HCT116 (cell line): ENCODE measurements at regions not wholly inside any gene's neighbourhood (a gene's known extent, or its start where the extent isn't known, plus 50 kb on each side); places are given as distances from the start of the nearest gene placed in this dataset.

Experiments
- ATAC-seq: fragments of 200-7000 bp; cut with Tn5 transposase; 2 replicates; pipeline ENCODE4 v1.9.1; 2020; ENCODE audit warnings: mild to moderate bottlenecking, moderate library complexity
- BruUV-seq: library from RNA; stranded (reverse); fragments of 400-500 nt; replicated peaks from 2 replicates; lab custom pipeline; 2021; lab: Mats Ljungman, UMichigan
- CTCF ChIA-PET: fragments of 300-600 bp; sonication (Branson Sonifier 250); formaldehyde crosslinking; loops from one replicate; lab custom pipeline; 2021; ENCODE audit warnings: antibody characterized with exemption; lab: Charles Lee
- POLR2A ChIA-PET: fragments of 300-600, 350-600 bp; sonication (Branson Sonifier 250); formaldehyde crosslinking; loops from one replicate; lab custom pipeline; 2021; ENCODE audit warnings: antibody characterized with exemption; lab: Charles Lee
- RAD21 ChIA-PET, 2 experiments: fragments of 300-600 bp; sonication (Branson Sonifier 250); formaldehyde crosslinking; loops; one replicate each; lab custom pipeline; 2023; ENCODE audit warnings: low total read pairs in 2 of 2; ENCODE audit not compliant: uncharacterized antibody in 2 of 2, unreplicated experiment in 2 of 2, low non-redundant PET in 1 of 2; lab: Charles Lee
- DNase-seq: peaks from one replicate; pipeline ENCODE4 v3.0.0-alpha.2; 2010; ENCODE audit warnings: low read depth, low spot score
- H2AFZ ChIP-seq: fragments of 200-600 bp; shearing (Covaris generic), sonication (generic); 2 replicates; pipeline ENCODE4 v1.6.1; 2017; ENCODE audit warnings: low read depth, mixed run types, mixed read lengths, antibody characterized with exemption, low read length; ENCODE audit not compliant: poor library complexity, severe bottlenecking
- H3K27ac ChIP-seq: 2 replicates; pipeline ENCODE4 v1.5.1; 2012; ENCODE audit warnings: low read depth, low read length
- H3K27me3 ChIP-seq: fragments of 200-600 bp; sonication (generic); 2 replicates; pipeline ENCODE4 v1.6.1; 2016; ENCODE audit warnings: mixed run types, low read length, mixed read lengths; ENCODE audit not compliant: insufficient read depth
- H3K36me3 ChIP-seq, 2 experiments: fragments of 200-500 bp in 1 of 2; fragments of 200-600 bp in 1 of 2; sonication (Bioruptor generic) in 1 of 2; sonication (generic) in 1 of 2; 2 replicates each; pipeline versions ENCODE4 v1.5.1 to v1.6.1; 2014 to 2016; ENCODE audit warnings: low read length in 2 of 2, inconsistent platforms in 1 of 2, mixed read lengths in 1 of 2, mixed run types in 1 of 2; ENCODE audit not compliant: insufficient read depth in 2 of 2, control insufficient read depth in 1 of 2
- H3K4me1 ChIP-seq, 2 experiments: fragments of 200-600 bp in 1 of 2; sonication (generic) in 1 of 2; 2 replicates each; pipeline versions ENCODE4 v1.5.1 to v1.6.1; 2012 to 2017; ENCODE audit warnings: low read length in 2 of 2, inconsistent platforms in 1 of 2, mild to moderate bottlenecking in 1 of 2, mixed read lengths in 1 of 2, mixed run types in 1 of 2, moderate library complexity in 1 of 2; ENCODE audit not compliant: insufficient read depth in 2 of 2, control insufficient read depth in 1 of 2
- H3K4me2 ChIP-seq: fragments of 200-600 bp; sonication (generic); 2 replicates; pipeline ENCODE4 v1.6.1; 2017; ENCODE audit warnings: mixed run types, low read length, mixed read lengths
- H3K4me3 ChIP-seq, 2 experiments: fragments of 200-600 bp in 1 of 2; sonication (generic) in 1 of 2; replicated peaks in 1 of 2; 2 replicates each; pipeline ENCODE4 v1.5.1; 2011 to 2016; ENCODE audit warnings: low read length in 2 of 2, control low read depth in 1 of 2, low read depth in 1 of 2, mild to moderate bottlenecking in 1 of 2, mixed read lengths in 1 of 2, mixed run types in 1 of 2
- H3K79me2 ChIP-seq: fragments of 200-600 bp; sonication (generic); 2 replicates; pipeline ENCODE4 v1.6.1; 2017; ENCODE audit warnings: mild to moderate bottlenecking, mixed run types, low read length, moderate library complexity, mixed read lengths; ENCODE audit not compliant: insufficient read depth
- H3K9ac ChIP-seq: fragments of 200-600 bp; sonication (generic); 2 replicates; pipeline ENCODE4 v1.6.1; 2016; ENCODE audit warnings: low read length, mixed read lengths
- H3K9me2 ChIP-seq: fragments of 200-600 bp; sonication (generic), shearing (Covaris generic); 2 replicates; pipeline ENCODE4 v1.6.1; 2017; ENCODE audit warnings: mixed run types, mild to moderate bottlenecking, moderate library complexity; ENCODE audit not compliant: insufficient read depth
- H3K9me3 ChIP-seq, 2 experiments: fragments of 200-500 bp in 1 of 2; fragments of 200-600 bp in 1 of 2; sonication (Bioruptor generic) in 1 of 2; sonication (generic) in 1 of 2; 2 replicates each; pipeline ENCODE4 v1.6.1; 2014 to 2017; ENCODE audit warnings: low read length in 2 of 2, mixed read lengths in 2 of 2, inconsistent platforms in 1 of 2, low read depth in 1 of 2, mild to moderate bottlenecking in 1 of 2, mixed run types in 1 of 2, moderate library complexity in 1 of 2; ENCODE audit not compliant: control insufficient read depth in 1 of 2, insufficient read depth in 1 of 2
- H4K20me1 ChIP-seq: fragments of 200-600 bp; sonication (generic), shearing (Covaris generic); 2 replicates; pipeline ENCODE4 v1.6.1; 2017; ENCODE audit warnings: mixed run types, mild to moderate bottlenecking, moderate library complexity; ENCODE audit not compliant: insufficient read depth
- CBX3 ChIP-seq: IDR thresholded peaks from 2 replicates; pipeline ENCODE4 v1.6.1; 2012; ENCODE audit warnings: low read depth
- CEBPB ChIP-seq: IDR thresholded peaks from 2 replicates; pipeline ENCODE4 v1.6.1; 2012; ENCODE audit warnings: low read depth
- EGR1 ChIP-seq: IDR thresholded peaks from 2 replicates; pipeline ENCODE4 v1.6.1; 2012; ENCODE audit warnings: low read depth
- EZH2 ChIP-seq: fragments of 200-600 bp; sonication (generic); IDR thresholded peaks from 2 replicates; pipeline ENCODE4 v1.6.1; 2017; ENCODE audit warnings: antibody characterized with exemption, mixed run types
- EZH2phosphoT487 ChIP-seq: fragments of 200-600 bp; IDR thresholded peaks from 2 replicates; pipeline ENCODE4 v1.6.1; 2018; ENCODE audit warnings: antibody characterized with exemption, borderline replicate concordance
- FOSL1 ChIP-seq: IDR thresholded peaks from 2 replicates; pipeline ENCODE4 v1.6.1; 2012; ENCODE audit warnings: low read depth
- POLR2A ChIP-seq: IDR thresholded peaks from 2 replicates; pipeline ENCODE4 v1.7.0; 2011; ENCODE audit warnings: borderline replicate concordance; ENCODE audit not compliant: insufficient read depth, insufficient read length; ENCODE audit errors: extremely low read depth
- POLR2AphosphoS5 ChIP-seq: IDR thresholded peaks from 2 replicates; pipeline ENCODE4 v1.6.1; 2011; ENCODE audit warnings: mild to moderate bottlenecking, low read depth, low read length, moderate library complexity
- RAD21 ChIP-seq: IDR thresholded peaks from 2 replicates; pipeline ENCODE4 v1.6.1; 2012; ENCODE audit warnings: low read depth, mild to moderate bottlenecking
- SIN3A ChIP-seq: IDR thresholded peaks from 2 replicates; pipeline ENCODE4 v1.6.1; 2012; ENCODE audit warnings: low read depth
- SP1 ChIP-seq: IDR thresholded peaks from 2 replicates; pipeline ENCODE4 v1.6.1; 2012; ENCODE audit warnings: low read depth
- SRF ChIP-seq: IDR thresholded peaks from 2 replicates; pipeline ENCODE4 v1.6.1; 2012; ENCODE audit warnings: low read depth
- TCF7L2 ChIP-seq: IDR thresholded peaks from 2 replicates; pipeline ENCODE4 v1.7.0; 2011; ENCODE audit warnings: borderline replicate concordance, inconsistent platforms; ENCODE audit not compliant: insufficient read depth, insufficient read length; ENCODE audit errors: extremely low read depth
- ZFX ChIP-seq: fragments of 450-650 bp; IDR thresholded peaks from 2 replicates; pipeline ENCODE4 v1.6.1; 2017
- ZNF274 ChIP-seq: fragments of 200-500 bp; sonication (Bioruptor generic); IDR thresholded peaks from 2 replicates; pipeline ENCODE4 v1.6.1; 2014; ENCODE audit warnings: mild to moderate bottlenecking, low read depth, low read length, inconsistent platforms
- intact Hi-C: fragments of 100-400 bp; cut with micrococcal nuclease; formaldehyde crosslinking; loops from 2 replicates; pipeline ENCODE4 v1.10.0; 2022
- TF ChIP-seq, protein P1 (sequence below): IDR thresholded peaks from 2 replicates; pipeline ENCODE4 v1.6.1; 2012
- TF ChIP-seq, protein P2 (sequence below), 3 experiments: fragments of 200-600 bp in 1 of 3; sonication (generic) in 1 of 3; IDR thresholded peaks in 2 of 3; conservative IDR thresholded peaks in 1 of 3; 2 replicates each; pipeline ENCODE4 v1.5.1; 2012 to 2017; ENCODE audit warnings: low read depth in 2 of 3, low read length in 2 of 3, antibody characterized with exemption in 1 of 3, borderline replicate concordance in 1 of 3, control low read depth in 1 of 3, mild to moderate bottlenecking in 1 of 3, mixed read lengths in 1 of 3, mixed run types in 1 of 3, moderate library complexity in 1 of 3; ENCODE audit not compliant: insufficient read depth in 1 of 3
- TF ChIP-seq, protein P3 (sequence below): IDR thresholded peaks from 2 replicates; pipeline ENCODE4 v1.6.1; 2011; ENCODE audit warnings: mild to moderate bottlenecking, low read length, moderate library complexity; ENCODE audit not compliant: insufficient replicate concordance; ENCODE audit errors: extremely low read depth
- TF ChIP-seq, protein P4 (sequence below): IDR thresholded peaks from 2 replicates; pipeline ENCODE4 v1.6.1; 2012; ENCODE audit warnings: low read depth

DNA sequence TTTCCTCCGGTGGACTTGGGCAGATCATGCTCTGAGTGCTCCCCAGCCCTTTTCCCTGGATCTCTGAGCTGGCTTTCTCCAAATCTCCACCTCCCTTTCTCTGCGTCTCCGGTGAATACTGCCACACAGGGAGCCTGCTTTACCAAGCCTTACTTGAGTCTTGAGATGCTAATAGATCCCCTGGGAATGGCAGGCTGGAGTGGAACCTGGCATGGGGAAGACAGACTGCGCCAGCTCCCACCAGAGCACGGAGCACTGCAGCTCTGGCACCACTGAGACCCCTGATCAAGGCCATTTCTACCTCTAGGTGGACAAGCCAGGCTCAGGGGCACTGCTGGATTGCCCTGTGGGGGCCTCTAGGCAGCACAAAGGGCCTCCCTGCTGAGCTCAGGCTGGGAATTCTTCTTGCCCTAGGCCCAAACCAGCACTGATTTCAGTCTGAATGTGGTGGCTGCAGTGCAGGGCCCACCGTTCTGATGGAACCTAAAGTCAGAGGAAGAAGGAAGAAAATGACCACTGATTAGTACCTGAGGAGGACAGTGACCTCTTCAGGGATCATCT lies 74.3 kb upstream of the CRHR1 start:
- Histone ChIP-seq H2AFZ (no peak overlapping the region), H3K9ac (no peak overlapping the region), H3K4me3 (no peak overlapping the region), H3K4me1 (peaks cover 18 to 22% of the 10 kb centered on the region in 2 experiments), H3K27ac (no peak overlapping the region), H4K20me1 (no peaks in the 10 kb centered on the region), H3K36me3 (no peaks in the 10 kb centered on the region), H3K27me3 (no peaks in the 10 kb centered on the region), H3K79me2 (no peaks in the 10 kb centered on the region), H3K9me3 (no peaks in the 10 kb centered on the region), H3K4me2 (no peak overlapping the region), H3K9me2 (no peaks in the 10 kb centered on the region)
- ChIA-PET RAD21 (no interaction called here), CTCF (no interaction called here), POLR2A (no interaction called here)
- ATAC-seq (no peak), DNase-seq (no peak)
- TF ChIP-seq FOSL1 (no peak), SP1 (no peak), TCF7L2 (no peak), ZNF274 (no peak), SRF (no peak), EZH2phosphoT487 (no peak), EZH2 (no peak), POLR2A (no peak), CBX3 (no peak), EGR1 (no peak), ZFX (no peak), SIN3A (no peak), RAD21 (no peak), CEBPB (no peak), POLR2AphosphoS5 (no peak)
- TF ChIP-seq, protein P1, sequence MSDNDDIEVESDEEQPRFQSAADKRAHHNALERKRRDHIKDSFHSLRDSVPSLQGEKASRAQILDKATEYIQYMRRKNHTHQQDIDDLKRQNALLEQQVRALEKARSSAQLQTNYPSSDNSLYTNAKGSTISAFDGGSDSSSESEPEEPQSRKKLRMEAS = no peak
- TF ChIP-seq, protein P2, sequence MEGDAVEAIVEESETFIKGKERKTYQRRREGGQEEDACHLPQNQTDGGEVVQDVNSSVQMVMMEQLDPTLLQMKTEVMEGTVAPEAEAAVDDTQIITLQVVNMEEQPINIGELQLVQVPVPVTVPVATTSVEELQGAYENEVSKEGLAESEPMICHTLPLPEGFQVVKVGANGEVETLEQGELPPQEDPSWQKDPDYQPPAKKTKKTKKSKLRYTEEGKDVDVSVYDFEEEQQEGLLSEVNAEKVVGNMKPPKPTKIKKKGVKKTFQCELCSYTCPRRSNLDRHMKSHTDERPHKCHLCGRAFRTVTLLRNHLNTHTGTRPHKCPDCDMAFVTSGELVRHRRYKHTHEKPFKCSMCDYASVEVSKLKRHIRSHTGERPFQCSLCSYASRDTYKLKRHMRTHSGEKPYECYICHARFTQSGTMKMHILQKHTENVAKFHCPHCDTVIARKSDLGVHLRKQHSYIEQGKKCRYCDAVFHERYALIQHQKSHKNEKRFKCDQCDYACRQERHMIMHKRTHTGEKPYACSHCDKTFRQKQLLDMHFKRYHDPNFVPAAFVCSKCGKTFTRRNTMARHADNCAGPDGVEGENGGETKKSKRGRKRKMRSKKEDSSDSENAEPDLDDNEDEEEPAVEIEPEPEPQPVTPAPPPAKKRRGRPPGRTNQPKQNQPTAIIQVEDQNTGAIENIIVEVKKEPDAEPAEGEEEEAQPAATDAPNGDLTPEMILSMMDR (IDR thresholded peaks at IDR 0.05 in 2 of 3, conservative IDR thresholded peaks at IDR 0.05 in 1 of 3; ENCODE audit: borderline replicate concordance in 1 of 3, insufficient read depth in 1 of 3, low read depth in 2 of 3, low read length in 2 of 3) = no peak
- TF ChIP-seq, protein P3, sequence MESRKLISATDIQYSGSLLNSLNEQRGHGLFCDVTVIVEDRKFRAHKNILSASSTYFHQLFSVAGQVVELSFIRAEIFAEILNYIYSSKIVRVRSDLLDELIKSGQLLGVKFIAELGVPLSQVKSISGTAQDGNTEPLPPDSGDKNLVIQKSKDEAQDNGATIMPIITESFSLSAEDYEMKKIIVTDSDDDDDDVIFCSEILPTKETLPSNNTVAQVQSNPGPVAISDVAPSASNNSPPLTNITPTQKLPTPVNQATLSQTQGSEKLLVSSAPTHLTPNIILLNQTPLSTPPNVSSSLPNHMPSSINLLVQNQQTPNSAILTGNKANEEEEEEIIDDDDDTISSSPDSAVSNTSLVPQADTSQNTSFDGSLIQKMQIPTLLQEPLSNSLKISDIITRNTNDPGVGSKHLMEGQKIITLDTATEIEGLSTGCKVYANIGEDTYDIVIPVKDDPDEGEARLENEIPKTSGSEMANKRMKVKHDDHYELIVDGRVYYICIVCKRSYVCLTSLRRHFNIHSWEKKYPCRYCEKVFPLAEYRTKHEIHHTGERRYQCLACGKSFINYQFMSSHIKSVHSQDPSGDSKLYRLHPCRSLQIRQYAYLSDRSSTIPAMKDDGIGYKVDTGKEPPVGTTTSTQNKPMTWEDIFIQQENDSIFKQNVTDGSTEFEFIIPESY = no peak
- TF ChIP-seq, protein P4, sequence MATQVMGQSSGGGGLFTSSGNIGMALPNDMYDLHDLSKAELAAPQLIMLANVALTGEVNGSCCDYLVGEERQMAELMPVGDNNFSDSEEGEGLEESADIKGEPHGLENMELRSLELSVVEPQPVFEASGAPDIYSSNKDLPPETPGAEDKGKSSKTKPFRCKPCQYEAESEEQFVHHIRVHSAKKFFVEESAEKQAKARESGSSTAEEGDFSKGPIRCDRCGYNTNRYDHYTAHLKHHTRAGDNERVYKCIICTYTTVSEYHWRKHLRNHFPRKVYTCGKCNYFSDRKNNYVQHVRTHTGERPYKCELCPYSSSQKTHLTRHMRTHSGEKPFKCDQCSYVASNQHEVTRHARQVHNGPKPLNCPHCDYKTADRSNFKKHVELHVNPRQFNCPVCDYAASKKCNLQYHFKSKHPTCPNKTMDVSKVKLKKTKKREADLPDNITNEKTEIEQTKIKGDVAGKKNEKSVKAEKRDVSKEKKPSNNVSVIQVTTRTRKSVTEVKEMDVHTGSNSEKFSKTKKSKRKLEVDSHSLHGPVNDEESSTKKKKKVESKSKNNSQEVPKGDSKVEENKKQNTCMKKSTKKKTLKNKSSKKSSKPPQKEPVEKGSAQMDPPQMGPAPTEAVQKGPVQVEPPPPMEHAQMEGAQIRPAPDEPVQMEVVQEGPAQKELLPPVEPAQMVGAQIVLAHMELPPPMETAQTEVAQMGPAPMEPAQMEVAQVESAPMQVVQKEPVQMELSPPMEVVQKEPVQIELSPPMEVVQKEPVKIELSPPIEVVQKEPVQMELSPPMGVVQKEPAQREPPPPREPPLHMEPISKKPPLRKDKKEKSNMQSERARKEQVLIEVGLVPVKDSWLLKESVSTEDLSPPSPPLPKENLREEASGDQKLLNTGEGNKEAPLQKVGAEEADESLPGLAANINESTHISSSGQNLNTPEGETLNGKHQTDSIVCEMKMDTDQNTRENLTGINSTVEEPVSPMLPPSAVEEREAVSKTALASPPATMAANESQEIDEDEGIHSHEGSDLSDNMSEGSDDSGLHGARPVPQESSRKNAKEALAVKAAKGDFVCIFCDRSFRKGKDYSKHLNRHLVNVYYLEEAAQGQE = no peak
- BruUV-seq = no TSS peak
- intact Hi-C loops = no loop called here
